Prostate gland (tissue), 2 donors: ENCODE measurements at regions not wholly inside any gene's neighbourhood (a gene's known extent, or its start where the extent isn't known, plus 50 kb on each side); places are given as distances from the start of the nearest gene placed in this dataset.

Experiments used
- CTCF ChIP-seq, 4 experiments: fragments of 200-600 bp in 2 of 4; fragments of 450-650 bp in 2 of 4; sonication (generic) in 2 of 4; IDR thresholded peaks; 1 replicate in 3 of 4; 2 replicates in 1 of 4; pipeline ENCODE4 v1.5.1; 2016 to 2019; ENCODE audit warnings: antibody characterized with exemption in 4 of 4, mild to moderate bottlenecking in 2 of 4, moderate library complexity in 2 of 4
- POLR2A ChIP-seq: fragments of 450-650 bp; IDR thresholded peaks from one replicate; pipeline ENCODE4 v1.6.1; 2016; ENCODE audit warnings: antibody characterized with exemption, mild to moderate bottlenecking

GRCh38 chr20:58097943-58098342 lies 130.5 kb downstream of the ANKRD60 start:
- TF ChIP-seq CTCF (IDR thresholded peaks at IDR 0.05), result no peak
- TF ChIP-seq POLR2A, result no peak
